OCI-LY3 (cell line): ENCODE measurements at regions not wholly inside any gene's neighbourhood (a gene's known extent, or its start where the extent isn't known, plus 50 kb on each side); places are given as distances from the start of the nearest gene placed in this dataset.

Experiments used
- H2AFZ ChIP-seq: fragments of 200-600, 300-600 bp; shearing (Covaris generic); 2 replicates; pipeline ENCODE4 v1.6.0; 2014; ENCODE audit warnings: antibody characterized with exemption, low read depth, low read length
- H3K27ac ChIP-seq: fragments of 200-600, 300-600 bp; sonication (generic); 2 replicates; pipeline ENCODE4 v1.5.1; 2014; ENCODE audit warnings: mild to moderate bottlenecking, low read length, moderate library complexity, mixed read lengths
- H3K27me3 ChIP-seq: fragments of 200-600, 300-600 bp; sonication (generic); 2 replicates; pipeline ENCODE4 v1.6.1; 2014; ENCODE audit warnings: low read depth, low read length, mixed read lengths
- H3K36me3 ChIP-seq: fragments of 200-600, 300-600 bp; sonication (generic); replicated peaks from 2 replicates; pipeline ENCODE3; 2014; ENCODE audit warnings: low read depth, low read length, mixed read lengths
- H3K4me1 ChIP-seq: fragments of 300-600, 200-600 bp; sonication (generic); 2 replicates; pipeline ENCODE4 v1.6.1; 2014; ENCODE audit warnings: low read length, mixed read lengths
- H3K4me2 ChIP-seq: fragments of 200-600, 300-600 bp; sonication (generic); 2 replicates; pipeline ENCODE4 v1.6.1; 2014; ENCODE audit warnings: low read length, mixed read lengths
- H3K4me3 ChIP-seq: fragments of 300-600, 200-600 bp; sonication (generic); 2 replicates; pipeline ENCODE4 v1.5.1; 2014; ENCODE audit warnings: antibody characterized with exemption, mild to moderate bottlenecking, low read length, moderate library complexity
- H3K79me2 ChIP-seq: fragments of 300-600, 200-600 bp; shearing (Covaris generic); 2 replicates; pipeline ENCODE4 v1.6.1; 2014; ENCODE audit warnings: mild to moderate bottlenecking, low read length, mixed read lengths
- H3K9ac ChIP-seq: fragments of 300-600, 200-600 bp; shearing (Covaris generic); 2 replicates; pipeline ENCODE4 v1.6.0; 2014; ENCODE audit warnings: mild to moderate bottlenecking, low read length, moderate library complexity
- H3K9me3 ChIP-seq: fragments of 200-600, 300-600 bp; shearing (Covaris generic); 2 replicates; pipeline ENCODE4 v1.6.1; 2014; ENCODE audit warnings: low read length, mixed read lengths; ENCODE audit not compliant: insufficient read depth
- H4K20me1 ChIP-seq: fragments of 200-600, 300-600 bp; sonication (generic); 2 replicates; pipeline ENCODE4 v1.6.1; 2016; ENCODE audit warnings: low read length, mixed read lengths; ENCODE audit not compliant: insufficient read depth
- CTCF ChIP-seq: fragments of 200-600, 300-600 bp; sonication (generic); IDR thresholded peaks from 2 replicates; pipeline ENCODE4 v1.5.1; 2014; ENCODE audit warnings: antibody characterized with exemption, low read length, low read depth
- EZH2phosphoT487 ChIP-seq: fragments of 200-600 bp; shearing (Covaris generic); IDR thresholded peaks from 2 replicates; pipeline ENCODE4 v1.6.1; 2018; ENCODE audit warnings: antibody characterized with exemption, mixed run types, low read depth

- no peak overlapping the region for H3K4me3 ChIP-seq
Measured at GRCh38 chr11:70646272-70647049, 248.1 kb downstream of the CTTN start.

GRCh38 chr11:70647188-70648166 lies 249.1 kb downstream of the CTTN start:
- Histone ChIP-seq H3K36me3 (no peaks in the 10 kb centered on the region), H3K79me2 (no peaks in the 10 kb centered on the region), H3K9me3 (no peaks in the 10 kb centered on the region), H3K9ac (no peak overlapping the region), H3K4me2 (no peak overlapping the region), H3K27ac (no peak overlapping the region), H3K4me1 (no peaks in the 10 kb centered on the region), H2AFZ (no peak overlapping the region), H3K27me3 (peaks cover 7% of the 10 kb centered on the region; the same call in 1 of the 2 replicates), H4K20me1 (peaks cover 21% of the 10 kb centered on the region), H3K4me3 (no peak overlapping the region)
- no peak for TF ChIP-seq CTCF
- TF ChIP-seq EZH2phosphoT487 = no peak

More at GRCh38 chr11:70646272-70647049, 248.1 kb downstream of the CTTN start:
- no peaks in the 10 kb centered on the region for H3K36me3 ChIP-seq
- H3K4me1 ChIP-seq = no peaks in the 10 kb centered on the region
- H3K9me3 ChIP-seq = no peaks in the 10 kb centered on the region
- TF ChIP-seq EZH2phosphoT487 (no peak), CTCF (no peak)
- no peaks in the 10 kb centered on the region for H3K79me2 ChIP-seq
- peaks cover 21% of the 10 kb centered on the region for H4K20me1 ChIP-seq
- H3K27ac ChIP-seq = no peak overlapping the region
- H3K4me2 ChIP-seq = no peak overlapping the region
- no peak overlapping the region for H3K9ac ChIP-seq
- peaks cover 12% of the 10 kb centered on the region; the same call in 1 of the 2 replicates for H3K27me3 ChIP-seq
- H2AFZ ChIP-seq = no peak overlapping the region

GRCh38 chr11:70650075-70650909 lies 252.0 kb downstream of the CTTN start:
- H2AFZ ChIP-seq = no peak overlapping the region
- no peaks in the 10 kb centered on the region for H3K9me3 ChIP-seq
- no peak for TF ChIP-seq CTCF
- no peak for TF ChIP-seq EZH2phosphoT487
- no peak overlapping the region for H3K9ac ChIP-seq
- no peaks in the 10 kb centered on the region for H3K36me3 ChIP-seq
- H4K20me1 ChIP-seq = peaks cover 21% of the 10 kb centered on the region
- H3K27me3 ChIP-seq = peaks cover 10% of the 10 kb centered on the region; the same call in 1 of the 2 replicates
- H3K4me3 ChIP-seq = no peak overlapping the region
- no peaks in the 10 kb centered on the region for H3K4me1 ChIP-seq
- H3K79me2 ChIP-seq = no peaks in the 10 kb centered on the region
- H3K4me2 ChIP-seq = no peak overlapping the region
- H3K27ac ChIP-seq = no peak overlapping the region
